ENCODE measurements at regions not wholly inside any gene's neighbourhood (a gene's known extent, or its start where the extent isn't known, plus 50 kb on each side); places are given as distances from the start of the nearest gene placed in this dataset.

- H2AFZ ChIP-seq (ENCODE audit: low read length) = no peak overlapping the region
- H3K4me1 ChIP-seq (ENCODE audit: insufficient read depth, low read length, poor library complexity, severe bottlenecking) = no peaks in the 10 kb centered on the region
- no peaks in the 10 kb centered on the region for H3F3A ChIP-seq (ENCODE audit: low read depth)
- no peaks in the 10 kb centered on the region for H4K20me1 ChIP-seq (ENCODE audit: insufficient read depth, low read length, poor library complexity, severe bottlenecking)
- H3K27me3 ChIP-seq (ENCODE audit: insufficient read depth, low read length, poor library complexity, severe bottlenecking) = no peaks in the 10 kb centered on the region
- H3K4me3 ChIP-seq (ENCODE audit: low read length, poor library complexity, severe bottlenecking) = no peak overlapping the region
- no peaks in the 10 kb centered on the region for H3K9me3 ChIP-seq (ENCODE audit: insufficient read depth, low read depth, low read length)
- no peak overlapping the region for H3K9ac ChIP-seq (ENCODE audit: low read depth, low read length, poor library complexity, severe bottlenecking)
- H3K79me2 ChIP-seq (ENCODE audit: insufficient read depth, low read length) = no peaks in the 10 kb centered on the region
- no peaks in the 10 kb centered on the region for H3K9me2 ChIP-seq (replicated peaks; ENCODE audit: low read depth, low read length)
- no peak overlapping the region for H3K4me2 ChIP-seq (ENCODE audit: low read depth, low read length, poor library complexity, severe bottlenecking)
- TF ChIP-seq EZH2phosphoT487 (IDR thresholded peaks at IDR 0.05; ENCODE audit: borderline replicate concordance) (no peak), CTCF (conservative IDR thresholded peaks at IDR 0.05; ENCODE audit: low read length) (no peak)
- H3K36me3 ChIP-seq (ENCODE audit: insufficient read depth, low read length) = no peaks in the 10 kb centered on the region
These were observed 200.4 kb upstream of the SYT10 start for GRCh38 chr12:33639975-33640374.

GRCh38 chr12:33649992-33650391 is 210.4 kb upstream of the SYT10 start:
- no peaks in the 10 kb centered on the region for H3K4me1 ChIP-seq (ENCODE audit: insufficient read depth, low read length, poor library complexity, severe bottlenecking)
- no peaks in the 10 kb centered on the region for H3K79me2 ChIP-seq (ENCODE audit: insufficient read depth, low read length)
- no peak overlapping the region for H3K4me3 ChIP-seq (ENCODE audit: low read length, poor library complexity, severe bottlenecking)
- no peaks in the 10 kb centered on the region for H3K27me3 ChIP-seq (ENCODE audit: insufficient read depth, low read length, poor library complexity, severe bottlenecking)
- no peaks in the 10 kb centered on the region for H3F3A ChIP-seq (ENCODE audit: low read depth)
- no peak overlapping the region for H2AFZ ChIP-seq (ENCODE audit: low read length)
- no peaks in the 10 kb centered on the region for H3K9me3 ChIP-seq (ENCODE audit: insufficient read depth, low read depth, low read length)
- H3K9me2 ChIP-seq (replicated peaks; ENCODE audit: low read depth, low read length) = no peaks in the 10 kb centered on the region
- H3K36me3 ChIP-seq (ENCODE audit: insufficient read depth, low read length) = no peaks in the 10 kb centered on the region
- no peaks in the 10 kb centered on the region for H4K20me1 ChIP-seq (ENCODE audit: insufficient read depth, low read length, poor library complexity, severe bottlenecking)
- H3K4me2 ChIP-seq (ENCODE audit: low read depth, low read length, poor library complexity, severe bottlenecking) = no peak overlapping the region
- TF ChIP-seq EZH2phosphoT487 (IDR thresholded peaks at IDR 0.05; ENCODE audit: borderline replicate concordance) = no peak
- TF ChIP-seq CTCF (conservative IDR thresholded peaks at IDR 0.05; ENCODE audit: low read length) = no peak
- H3K9ac ChIP-seq (ENCODE audit: low read depth, low read length, poor library complexity, severe bottlenecking) = no peak overlapping the region

- H3K36me3 ChIP-seq (ENCODE audit: insufficient read depth, low read length) = no peaks in the 10 kb centered on the region
- H4K20me1 ChIP-seq (ENCODE audit: insufficient read depth, low read length, poor library complexity, severe bottlenecking) = no peaks in the 10 kb centered on the region
- H3K27me3 ChIP-seq (ENCODE audit: insufficient read depth, low read length, poor library complexity, severe bottlenecking) = no peaks in the 10 kb centered on the region
- no peaks in the 10 kb centered on the region for H3K4me1 ChIP-seq (ENCODE audit: insufficient read depth, low read length, poor library complexity, severe bottlenecking)
- no peak overlapping the region for H3K9ac ChIP-seq (ENCODE audit: low read depth, low read length, poor library complexity, severe bottlenecking)
- H3K79me2 ChIP-seq (ENCODE audit: insufficient read depth, low read length) = no peaks in the 10 kb centered on the region
- H3K9me2 ChIP-seq (replicated peaks; ENCODE audit: low read depth, low read length) = no peaks in the 10 kb centered on the region
- H3K4me3 ChIP-seq (ENCODE audit: low read length, poor library complexity, severe bottlenecking) = no peak overlapping the region
- no peaks in the 10 kb centered on the region for H3K9me3 ChIP-seq (ENCODE audit: insufficient read depth, low read depth, low read length)
- TF ChIP-seq EZH2phosphoT487 (IDR thresholded peaks at IDR 0.05; ENCODE audit: borderline replicate concordance) (no peak), CTCF (conservative IDR thresholded peaks at IDR 0.05; ENCODE audit: low read length) (no peak)
- H3F3A ChIP-seq (ENCODE audit: low read depth) = no peaks in the 10 kb centered on the region
- no peak overlapping the region for H3K4me2 ChIP-seq (ENCODE audit: low read depth, low read length, poor library complexity, severe bottlenecking)
- H2AFZ ChIP-seq (ENCODE audit: low read length) = no peak overlapping the region
These were observed 211.2 kb upstream of the SYT10 start for GRCh38 chr12:33650832-33651231.

Data from Loucy (cell line).